Peyer's patch (tissue), 4 donors: ENCODE measurements at regions not wholly inside any gene's neighbourhood (a gene's known extent, or its start where the extent isn't known, plus 50 kb on each side); places are given as distances from the start of the nearest gene placed in this dataset.

Source experiments
- DNase-seq, 3 donors: peaks; one replicate each; pipeline ENCODE4 v3.0.0-alpha.2; 2017 to 2019
- H3K27ac ChIP-seq, 4 donors: fragments of 200-600 bp; sonication (generic); one replicate each; pipeline ENCODE4 v1.5.1; 2016 to 2019
- H3K27me3 ChIP-seq, 2 donors: fragments of 200-600 bp; sonication (generic); one replicate each; pipeline ENCODE4 v1.5.1; 2019
- H3K36me3 ChIP-seq, 3 donors: fragments of 200-600 bp; sonication (generic); one replicate each; pipeline ENCODE4 v1.5.1; 2016 to 2019
- H3K4me1 ChIP-seq, 4 donors: fragments of 200-600 bp; sonication (generic); one replicate each; pipeline ENCODE4 v1.5.1; 2016 to 2019
- H3K4me3 ChIP-seq, 4 donors: fragments of 200-600 bp; sonication (generic); 1 replicate in 3 of 4; 2 replicates in 1 of 4; pipeline ENCODE4 v1.5.1; 2016 to 2019; ENCODE audit warnings: mild to moderate bottlenecking in 1 of 4
- H3K9me3 ChIP-seq, 4 donors: fragments of 200-600 bp; sonication (generic); one replicate each; pipeline ENCODE4 v1.5.1; 2016 to 2019; ENCODE audit warnings: mild to moderate bottlenecking in 1 of 4
- POLR2A ChIP-seq, 2 donors: fragments of 450-650 bp; IDR thresholded peaks; one replicate each; pipeline ENCODE4 v1.5.1; 2017; ENCODE audit warnings: antibody characterized with exemption in 2 of 2, mild to moderate bottlenecking in 2 of 2, moderate library complexity in 2 of 2
- TF ChIP-seq, protein P1 (sequence below), 6 experiments: fragments of 450-650 bp in 4 of 6; fragments of 200-600 bp in 2 of 6; sonication (generic) in 1 of 6; IDR thresholded peaks; one replicate each; pipeline ENCODE4 v1.5.1; 2017 to 2019; ENCODE audit warnings: antibody characterized with exemption in 6 of 6, mild to moderate bottlenecking in 3 of 6, moderate library complexity in 1 of 6

DNA sequence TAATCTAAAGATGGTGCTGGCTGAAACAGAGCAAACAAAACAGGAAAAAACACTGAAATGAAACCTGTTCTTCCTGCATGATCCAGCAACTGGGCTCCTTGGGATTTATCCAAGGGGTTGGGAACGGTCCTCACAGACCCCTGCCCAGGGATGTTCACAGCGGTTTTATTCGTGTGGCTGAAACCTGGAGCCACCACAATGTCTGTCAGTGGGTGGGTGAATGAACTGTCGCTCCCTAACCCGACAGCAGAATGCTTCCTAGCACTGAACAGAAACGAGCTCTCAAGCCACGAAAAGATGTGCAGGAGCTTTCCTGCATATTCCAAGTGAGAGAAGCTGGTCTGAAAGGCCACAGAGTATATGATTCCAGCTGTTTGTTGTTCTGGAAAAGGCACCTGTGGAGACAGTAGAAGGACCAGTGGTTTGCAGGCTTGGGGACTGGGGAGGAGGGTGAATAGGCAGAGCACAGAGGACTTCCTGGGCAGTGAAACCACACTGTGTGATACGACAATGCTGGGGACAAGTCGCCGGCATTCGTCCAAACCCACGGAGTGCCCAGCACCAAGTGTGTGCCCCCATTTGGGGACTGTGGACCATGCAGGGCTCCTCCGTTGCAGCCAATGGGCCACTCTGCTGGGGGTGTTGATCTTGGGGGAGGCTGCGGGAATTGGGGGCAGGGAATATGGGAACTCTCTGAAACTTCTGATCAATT lies 73.9 kb downstream of the TEX29 start:
- no peaks in the 10 kb centered on the region for H3K36me3 ChIP-seq
- H3K9me3 ChIP-seq, result no peaks in the 10 kb centered on the region
- DNase-seq, result peak in 1 of 3 donors; percentile 18
- no peaks in the 10 kb centered on the region for H3K27me3 ChIP-seq
- H3K4me1 ChIP-seq, result no peaks in the 10 kb centered on the region
- TF ChIP-seq POLR2A (IDR thresholded peaks at IDR 0.05), result no peak
- TF ChIP-seq, protein P1, sequence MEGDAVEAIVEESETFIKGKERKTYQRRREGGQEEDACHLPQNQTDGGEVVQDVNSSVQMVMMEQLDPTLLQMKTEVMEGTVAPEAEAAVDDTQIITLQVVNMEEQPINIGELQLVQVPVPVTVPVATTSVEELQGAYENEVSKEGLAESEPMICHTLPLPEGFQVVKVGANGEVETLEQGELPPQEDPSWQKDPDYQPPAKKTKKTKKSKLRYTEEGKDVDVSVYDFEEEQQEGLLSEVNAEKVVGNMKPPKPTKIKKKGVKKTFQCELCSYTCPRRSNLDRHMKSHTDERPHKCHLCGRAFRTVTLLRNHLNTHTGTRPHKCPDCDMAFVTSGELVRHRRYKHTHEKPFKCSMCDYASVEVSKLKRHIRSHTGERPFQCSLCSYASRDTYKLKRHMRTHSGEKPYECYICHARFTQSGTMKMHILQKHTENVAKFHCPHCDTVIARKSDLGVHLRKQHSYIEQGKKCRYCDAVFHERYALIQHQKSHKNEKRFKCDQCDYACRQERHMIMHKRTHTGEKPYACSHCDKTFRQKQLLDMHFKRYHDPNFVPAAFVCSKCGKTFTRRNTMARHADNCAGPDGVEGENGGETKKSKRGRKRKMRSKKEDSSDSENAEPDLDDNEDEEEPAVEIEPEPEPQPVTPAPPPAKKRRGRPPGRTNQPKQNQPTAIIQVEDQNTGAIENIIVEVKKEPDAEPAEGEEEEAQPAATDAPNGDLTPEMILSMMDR (IDR thresholded peaks at IDR 0.05), result no peak
- H3K4me3 ChIP-seq, result no peak overlapping the region
- H3K27ac ChIP-seq, result no peak overlapping the region

DNA sequence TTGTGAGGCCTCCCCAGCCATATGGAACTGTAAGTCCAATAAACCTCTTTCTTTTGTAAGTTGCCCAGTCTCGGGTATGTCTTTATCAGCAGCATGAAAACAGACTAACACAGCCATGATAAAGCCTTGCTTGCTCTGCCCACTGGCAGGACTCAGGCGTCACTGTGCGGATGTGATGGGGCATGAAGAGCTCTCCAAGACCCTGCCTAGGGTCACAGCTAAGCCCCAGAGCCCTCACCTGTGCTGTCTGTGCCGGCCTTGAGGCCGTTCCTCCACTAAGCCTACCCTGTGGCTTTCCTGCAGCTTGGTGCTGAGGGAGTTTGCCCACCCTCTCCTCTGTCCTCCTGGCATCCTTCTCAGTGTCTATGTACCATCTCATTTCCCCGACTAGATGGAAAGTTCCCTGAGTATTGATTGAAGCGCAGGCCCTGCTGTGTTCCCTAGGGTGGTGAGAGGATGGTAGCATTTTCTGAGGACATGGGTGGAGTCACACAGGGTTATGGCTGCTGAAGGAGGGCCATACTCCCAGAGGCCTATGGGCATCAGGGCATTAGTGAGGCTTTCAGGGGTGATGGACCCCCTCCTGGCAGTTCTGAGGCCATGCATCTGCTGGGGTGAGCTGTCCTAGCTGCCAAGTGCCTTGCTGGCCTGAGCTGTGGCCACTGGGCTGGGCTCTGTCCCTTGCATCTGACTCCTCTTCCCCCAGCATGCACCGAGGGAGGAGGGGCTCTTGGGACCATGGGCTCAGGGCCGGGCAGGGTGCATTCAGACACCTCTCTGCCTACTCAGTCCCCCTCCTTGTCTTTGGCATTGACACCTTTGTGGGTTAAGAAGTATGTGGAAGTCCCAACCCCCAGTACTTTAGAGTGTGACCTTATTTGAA lies 75.3 kb downstream of the TEX29 start:
- H3K4me3 ChIP-seq, result no peak overlapping the region
- peak; percentile 5 to 36 (median 15) for DNase-seq

DNA sequence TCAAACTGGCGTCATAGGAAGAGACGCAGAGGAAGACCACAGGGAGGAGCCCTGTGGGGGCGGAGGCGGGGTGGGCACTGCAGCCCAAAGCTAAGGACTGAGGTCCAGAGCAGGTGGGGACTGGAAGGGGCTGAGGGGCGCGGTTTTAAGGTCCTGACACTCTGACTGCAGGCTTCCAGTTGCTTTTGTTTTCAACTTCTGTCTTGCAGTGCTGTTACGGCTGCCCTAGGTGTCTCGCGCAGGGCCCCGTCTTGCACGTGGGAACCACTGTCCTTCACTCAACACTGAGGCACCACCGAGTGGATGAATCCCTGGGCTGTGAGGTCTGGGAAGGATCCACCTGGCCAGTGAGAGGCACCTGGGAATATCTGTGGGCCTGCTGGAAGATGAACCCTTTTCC lies 76.0 kb downstream of the TEX29 start:
- Histone ChIP-seq H3K4me3 (no peak overlapping the region), H3K36me3 (no peaks in the 10 kb centered on the region), H3K27me3 (no peaks in the 10 kb centered on the region), H3K4me1 (no peaks in the 10 kb centered on the region), H3K9me3 (no peaks in the 10 kb centered on the region), H3K27ac (no peak overlapping the region)
- no peak for TF ChIP-seq POLR2A (IDR thresholded peaks at IDR 0.05)
- TF ChIP-seq, protein P1 (IDR thresholded peaks at IDR 0.05), result no peak
- DNase-seq, result peak; percentile 9 to 30 (median 29)

More for the DNA sequence above, 75.3 kb downstream of the TEX29 start:
- no peak for TF ChIP-seq POLR2A (IDR thresholded peaks at IDR 0.05)
- TF ChIP-seq, protein P1 (IDR thresholded peaks at IDR 0.05), result no peak
- H3K9me3 ChIP-seq, result no peaks in the 10 kb centered on the region
- no peaks in the 10 kb centered on the region for H3K4me1 ChIP-seq
- no peaks in the 10 kb centered on the region for H3K27me3 ChIP-seq
- H3K36me3 ChIP-seq, result no peaks in the 10 kb centered on the region
- H3K27ac ChIP-seq, result no peak overlapping the region

DNA sequence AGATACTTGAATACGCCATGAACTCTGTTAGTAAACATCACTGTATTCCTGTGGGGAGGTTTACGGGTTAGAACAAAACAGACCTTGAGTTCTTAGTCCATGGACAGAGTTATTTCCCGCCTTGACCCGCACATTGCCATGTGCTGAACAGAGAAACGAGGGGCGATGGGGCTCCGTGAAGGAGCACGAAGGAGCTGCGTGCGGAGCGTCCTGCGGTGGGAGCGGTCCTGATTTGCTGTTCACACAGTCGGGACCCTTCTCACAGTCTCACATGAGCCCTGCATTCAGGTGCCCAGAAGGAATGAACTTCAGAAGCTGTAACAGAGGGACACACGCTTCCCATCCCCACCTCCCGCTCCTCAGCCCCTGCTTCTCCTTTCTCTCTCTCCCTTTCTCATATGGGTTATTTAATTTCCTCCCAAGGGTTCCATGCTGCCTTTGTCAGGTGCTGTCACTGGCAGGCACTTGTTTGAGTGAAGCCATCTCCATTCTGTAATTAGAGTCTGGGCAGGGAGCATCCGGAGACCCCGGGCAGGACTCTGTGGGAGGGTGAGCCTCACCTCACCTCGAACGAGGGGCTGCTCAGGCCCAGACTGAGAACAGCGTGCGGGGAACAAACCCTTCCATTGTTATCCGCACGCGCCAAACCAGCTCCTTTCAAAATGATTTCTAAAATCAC lies 76.9 kb downstream of the TEX29 start:
- DNase-seq, result peak; percentile 8 to 37 (median 14)
- Histone ChIP-seq H3K4me3 (no peak overlapping the region), H3K27me3 (no peaks in the 10 kb centered on the region), H3K36me3 (no peaks in the 10 kb centered on the region), H3K9me3 (no peaks in the 10 kb centered on the region), H3K4me1 (no peaks in the 10 kb centered on the region), H3K27ac (no peak overlapping the region)
- no peak for TF ChIP-seq POLR2A (IDR thresholded peaks at IDR 0.05)
- TF ChIP-seq, protein P1 (IDR thresholded peaks at IDR 0.05), result no peak

DNA sequence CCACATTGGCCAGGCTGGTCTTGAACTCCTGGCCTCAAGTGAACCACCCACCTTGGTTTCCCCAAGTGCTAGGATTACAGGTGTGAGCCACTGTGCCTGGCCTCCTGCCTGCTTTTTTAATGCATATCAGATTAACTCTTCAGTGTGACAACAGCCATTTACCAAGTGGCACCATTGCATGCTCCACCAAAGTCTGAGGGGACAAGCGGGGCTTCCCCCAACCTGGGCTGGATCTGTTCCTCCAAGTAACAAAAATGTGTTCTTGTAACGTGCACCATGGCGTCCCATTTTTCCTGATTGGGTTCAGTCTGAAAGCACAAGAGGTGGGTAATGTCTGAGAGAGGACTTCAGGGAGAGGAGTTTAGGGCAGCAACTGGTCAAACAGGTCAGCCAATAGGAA lies 77.8 kb downstream of the TEX29 start:
- Histone ChIP-seq H3K4me3 (no peak overlapping the region), H3K9me3 (no peaks in the 10 kb centered on the region)
- peak in 2 of 3 donors; percentile 4 to 28 for DNase-seq

More for the DNA sequence above, 77.8 kb downstream of the TEX29 start:
- no peaks in the 10 kb centered on the region for H3K4me1 ChIP-seq
- H3K36me3 ChIP-seq, result no peaks in the 10 kb centered on the region
- TF ChIP-seq, protein P1 (IDR thresholded peaks at IDR 0.05), result no peak
- TF ChIP-seq POLR2A (IDR thresholded peaks at IDR 0.05), result no peak
- no peaks in the 10 kb centered on the region for H3K27me3 ChIP-seq
- H3K27ac ChIP-seq, result no peak overlapping the region
